ENCODE measurements at regions not wholly inside any gene's neighbourhood (a gene's known extent, or its start where the extent isn't known, plus 50 kb on each side); places are given as distances from the start of the nearest gene placed in this dataset.

GRCh38 chr2:192854706-192855105, 660.0 kb upstream of the TMEFF2 start:
- no peak for TF ChIP-seq CTCF (conservative IDR thresholded peaks at IDR 0.05; ENCODE audit: low read length)
- no peak for TF ChIP-seq EZH2phosphoT487 (IDR thresholded peaks at IDR 0.05; ENCODE audit: borderline replicate concordance, low read depth, low read length)
